Suprapubic skin (tissue), 4 donors: ENCODE measurements at regions not wholly inside any gene's neighbourhood (a gene's known extent, or its start where the extent isn't known, plus 50 kb on each side); places are given as distances from the start of the nearest gene placed in this dataset.

Experiments used
- CTCF ChIP-seq, 2 donors: fragments of 200-600 bp in 1 of 2; fragments of 450-650 bp in 1 of 2; sonication (generic) in 1 of 2; IDR thresholded peaks; one replicate each; pipeline ENCODE4 v1.5.1; 2016 to 2019; ENCODE audit warnings: antibody characterized with exemption in 2 of 2, mild to moderate bottlenecking in 1 of 2, moderate library complexity in 1 of 2
- EP300 ChIP-seq: sonication (generic); formaldehyde crosslinking; IDR thresholded peaks from one replicate; pipeline ENCODE4 v1.6.1; 2017; ENCODE audit warnings: antibody characterized with exemption
- POLR2A ChIP-seq, 2 donors: fragments of 450-650 bp; IDR thresholded peaks; one replicate each; pipeline ENCODE4 v1.6.1; 2017; ENCODE audit warnings: antibody characterized with exemption in 2 of 2, mild to moderate bottlenecking in 2 of 2, moderate library complexity in 2 of 2
- POLR2AphosphoS5 ChIP-seq, 3 donors: sonication (generic); formaldehyde crosslinking; IDR thresholded peaks; one replicate each; pipeline ENCODE4 v1.6.1; 2017; ENCODE audit warnings: antibody characterized with exemption in 3 of 3

GRCh38 chr4:18401425-18401824 is 379.9 kb upstream of the LCORL start:
- TF ChIP-seq CTCF (IDR thresholded peaks at IDR 0.05) (no peak), POLR2AphosphoS5 (IDR thresholded peaks at IDR 0.05) (no peak), POLR2A (IDR thresholded peaks at IDR 0.05) (no peak), EP300 (no peak)
